Stimulated activated CD8-positive, alpha-beta memory T cell treated with anti-CD3 and anti-CD28 coated beads, Interleukin-2, amount 100 ng/mL, for 48 hours (primary cell): ENCODE measurements at regions not wholly inside any gene's neighbourhood (a gene's known extent, or its start where the extent isn't known, plus 50 kb on each side); places are given as distances from the start of the nearest gene placed in this dataset.

Source experiments
- DNase-seq, 2 donors: peaks; one replicate each; pipeline ENCODE4 v3.0.0-alpha.2; 2020; ENCODE audit warnings: low read depth in 2 of 2

GRCh38 chr2:220894069-220894468, 678.0 kb downstream of the EPHA4 start:
- DNase-seq, result no peak

GRCh38 chr2:220899492-220899891, 672.6 kb downstream of the EPHA4 start:
- DNase-seq, result no peak

- no peak for DNase-seq
These were observed 668.1 kb downstream of the EPHA4 start for GRCh38 chr2:220904015-220904414.

GRCh38 chr2:220913384-220913783, 658.7 kb downstream of the EPHA4 start:
- no peak for DNase-seq

- DNase-seq, result no peak
These were observed 656.9 kb downstream of the EPHA4 start for GRCh38 chr2:220915092-220915623.

- no peak for DNase-seq
These were observed 655.2 kb downstream of the EPHA4 start for GRCh38 chr2:220916931-220917330.

GRCh38 chr2:220930271-220931076, 641.6 kb downstream of the EPHA4 start:
- DNase-seq, result no peak

GRCh38 chr2:220931491-220931890, 640.6 kb downstream of the EPHA4 start:
- no peak for DNase-seq

GRCh38 chr2:220932041-220932440, 640.1 kb downstream of the EPHA4 start:
- DNase-seq, result no peak

- DNase-seq, result no peak
These were observed 636.2 kb downstream of the EPHA4 start for GRCh38 chr2:220935789-220936321.

- no peak for DNase-seq
These were observed 635.4 kb downstream of the EPHA4 start for GRCh38 chr2:220936641-220937197.

GRCh38 chr2:220937245-220937644, 634.9 kb downstream of the EPHA4 start:
- no peak for DNase-seq

- no peak for DNase-seq
These were observed 631.5 kb downstream of the EPHA4 start for GRCh38 chr2:220940646-220941045.

GRCh38 chr2:220941683-220942082, 630.4 kb downstream of the EPHA4 start:
- DNase-seq, result no peak

GRCh38 chr2:220946552-220946951, 625.6 kb downstream of the EPHA4 start:
- DNase-seq, result no peak

GRCh38 chr2:220948579-220948978, 623.5 kb downstream of the EPHA4 start:
- no peak for DNase-seq

- DNase-seq, result no peak
These were observed 622.6 kb downstream of the EPHA4 start for GRCh38 chr2:220949466-220949865.

GRCh38 chr2:220955776-220956175, 616.3 kb downstream of the EPHA4 start:
- no peak for DNase-seq

- no peak for DNase-seq
These were observed 615.7 kb downstream of the EPHA4 start for GRCh38 chr2:220956429-220956828.

- DNase-seq, result no peak
These were observed 612.7 kb downstream of the EPHA4 start for GRCh38 chr2:220959391-220959802.

- DNase-seq, result no peak
These were observed 610.8 kb downstream of the EPHA4 start for GRCh38 chr2:220961143-220961860.

GRCh38 chr2:220962556-220962955, 609.5 kb downstream of the EPHA4 start:
- DNase-seq, result no peak
